NCI-H748 (cell line): ENCODE measurements at regions not wholly inside any gene's neighbourhood (a gene's known extent, or its start where the extent isn't known, plus 50 kb on each side); places are given as distances from the start of the nearest gene placed in this dataset.

Experiments used
- DNase-seq: peaks from one replicate; lab custom pipeline; 2025; ENCODE audit not compliant: unreplicated experiment; lab: John Stamatoyannopoulos, UW

DNA sequence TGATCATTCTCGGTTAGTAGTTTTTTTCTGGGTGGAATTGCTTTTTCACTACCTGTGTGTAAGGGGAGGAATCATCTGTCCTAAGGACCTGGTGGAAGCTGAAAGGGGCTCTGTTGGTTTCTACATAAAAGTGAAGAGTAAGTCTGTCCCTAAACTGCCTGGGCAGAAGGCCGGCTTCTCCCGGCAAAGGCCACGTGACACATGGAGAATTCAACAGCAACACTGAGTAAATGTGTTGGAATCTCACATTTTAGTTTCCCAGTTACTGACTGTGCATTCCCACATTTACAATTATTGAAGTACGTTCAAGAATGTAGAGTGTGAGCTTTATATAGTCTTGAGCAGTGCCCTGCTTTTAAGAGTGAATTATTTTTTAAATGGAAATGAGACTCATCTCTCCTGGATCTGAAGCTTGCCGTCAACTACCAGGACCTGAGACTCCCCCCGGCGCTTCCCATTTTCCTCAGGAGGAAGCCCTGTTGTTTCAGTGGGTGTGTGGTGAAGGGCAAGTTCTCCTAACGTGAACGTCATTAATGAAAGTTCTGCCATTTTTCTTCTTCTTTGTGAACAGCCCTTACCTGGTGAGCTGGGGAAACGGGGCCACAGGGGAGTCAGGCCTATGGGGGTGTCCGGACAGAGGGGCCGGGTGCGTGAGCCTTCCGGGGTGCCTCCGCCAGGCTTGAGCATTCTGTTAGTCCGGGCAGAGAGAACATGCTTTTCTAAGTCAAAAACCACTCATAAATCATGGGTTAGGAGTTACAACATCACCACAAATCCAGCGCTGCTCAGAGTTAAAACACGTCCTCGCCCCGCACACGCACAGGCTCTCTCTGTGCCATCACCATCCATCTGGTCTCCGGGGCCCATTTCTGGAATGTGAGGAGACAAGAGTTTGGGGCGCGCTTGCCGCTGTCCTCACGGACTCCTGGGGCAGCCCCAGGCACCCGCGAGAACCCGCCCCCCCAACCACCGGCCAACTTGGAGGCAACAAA, 56.6 kb upstream of the SMOC2 start:
- no peak for DNase-seq

DNA sequence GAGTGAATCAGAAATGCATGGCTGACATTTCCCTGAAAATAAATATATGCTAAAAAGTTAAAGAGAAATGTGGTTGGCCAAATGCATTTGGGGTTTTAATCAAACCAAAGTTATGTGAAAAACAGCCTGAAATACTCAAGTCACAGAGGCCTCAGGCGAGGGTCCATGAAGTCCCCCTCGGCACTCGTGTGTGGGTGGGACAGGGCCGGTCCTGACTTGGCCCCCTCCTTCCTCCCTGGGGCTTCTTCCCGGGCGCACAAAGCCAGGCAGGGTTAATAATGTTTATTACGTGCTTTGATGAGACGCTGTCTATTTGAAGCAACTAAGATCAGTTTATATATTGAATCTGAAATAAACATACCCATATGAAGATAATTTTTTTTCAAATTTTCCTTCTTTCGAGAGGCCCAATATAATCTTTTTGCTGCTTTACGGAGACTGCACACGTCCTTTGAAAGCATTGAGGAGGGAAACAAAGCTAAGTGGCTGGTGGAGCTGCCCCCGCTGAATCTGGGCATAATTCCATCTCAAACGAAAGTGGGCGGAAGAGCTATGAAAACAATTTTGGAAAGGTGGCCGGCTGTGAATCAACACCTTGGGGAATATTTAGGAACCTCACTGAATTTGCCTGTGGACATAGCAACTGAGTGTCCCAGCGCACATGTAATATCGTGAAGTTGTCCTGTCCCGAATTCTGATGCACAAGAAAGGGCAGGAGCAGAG, 55.8 kb upstream of the SMOC2 start:
- no peak for DNase-seq

DNA sequence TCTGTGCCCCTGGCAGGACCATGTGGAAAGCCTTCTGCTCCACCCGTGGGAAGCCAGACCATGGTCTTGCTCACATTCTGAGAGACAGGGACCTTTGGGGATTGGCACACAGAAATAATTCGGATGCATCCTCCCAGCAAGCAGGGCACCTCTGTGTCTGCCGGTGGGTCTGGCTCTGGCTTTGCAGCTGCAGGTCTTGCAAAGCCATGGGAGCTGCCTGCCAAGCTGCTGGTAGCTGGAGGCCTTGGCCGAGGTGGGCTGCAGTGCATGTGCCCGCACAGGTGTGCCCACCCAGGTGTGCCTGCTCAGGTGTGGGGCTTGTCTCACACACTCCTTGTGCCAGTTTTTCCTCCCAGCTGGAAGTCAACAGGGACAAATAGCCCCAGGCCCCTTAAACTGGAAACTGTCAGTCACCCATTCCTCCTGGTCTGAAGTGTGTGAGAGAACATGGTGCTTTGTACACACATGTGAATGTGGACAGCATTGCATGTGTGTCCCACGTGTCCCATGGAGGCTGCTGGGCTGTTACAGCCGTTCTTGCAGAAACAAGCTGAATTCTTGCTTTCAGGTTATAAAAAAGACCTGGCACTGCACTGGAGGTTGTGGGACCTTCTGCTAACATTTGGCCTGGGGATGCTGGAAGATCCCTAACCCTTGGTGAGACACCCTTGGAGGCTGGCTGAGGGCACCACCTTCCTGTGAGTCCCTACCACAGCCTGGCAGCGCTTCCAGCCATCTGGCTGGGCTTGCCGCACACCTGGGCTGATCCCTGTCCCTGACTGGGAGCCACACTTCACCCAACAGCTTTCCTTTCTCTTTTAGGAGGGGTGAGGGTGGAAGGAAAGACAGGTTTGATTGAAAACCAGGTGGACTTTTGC, 54.9 kb upstream of the SMOC2 start:
- peak; percentile 23 for DNase-seq

DNA sequence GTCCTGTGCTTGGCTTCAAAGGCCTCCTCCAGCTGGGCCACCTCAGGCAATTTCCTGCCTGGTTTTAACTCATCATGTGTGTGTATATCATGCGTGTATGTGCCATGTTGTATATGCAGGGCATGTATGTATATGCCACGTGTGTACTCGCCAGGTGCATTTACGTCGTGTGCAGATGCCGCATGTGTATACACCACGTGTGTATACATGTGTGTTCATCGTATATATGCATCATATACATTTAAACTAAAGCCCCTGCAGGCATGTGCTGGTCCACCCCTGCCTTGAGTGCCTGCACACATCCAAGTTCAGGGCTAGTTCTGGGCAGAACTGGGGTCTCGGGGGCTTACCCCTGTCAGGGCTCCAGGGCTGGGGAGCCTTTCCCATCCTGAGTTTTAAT, 54.0 kb upstream of the SMOC2 start:
- no peak for DNase-seq

DNA sequence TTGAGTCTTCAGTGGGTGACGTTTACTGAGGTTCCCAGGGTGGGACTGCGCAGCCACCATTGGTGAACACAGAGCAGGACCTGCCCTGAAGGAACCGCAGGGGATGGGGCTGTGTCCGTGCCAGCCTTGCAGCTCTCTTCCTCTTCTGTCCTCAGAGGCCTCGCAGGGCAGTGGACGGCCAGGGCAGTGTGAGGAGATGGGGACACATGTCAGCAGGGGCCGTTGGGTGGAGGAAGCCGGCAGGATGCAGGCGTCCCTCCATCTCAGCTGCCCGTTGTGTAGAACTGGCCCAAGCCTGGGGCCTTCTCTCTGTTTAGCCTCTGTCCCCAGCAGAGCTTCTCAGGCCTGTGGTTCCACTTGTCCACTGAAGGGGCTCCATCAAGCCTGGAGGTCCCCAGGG, 53.6 kb upstream of the SMOC2 start:
- DNase-seq = no peak

DNA sequence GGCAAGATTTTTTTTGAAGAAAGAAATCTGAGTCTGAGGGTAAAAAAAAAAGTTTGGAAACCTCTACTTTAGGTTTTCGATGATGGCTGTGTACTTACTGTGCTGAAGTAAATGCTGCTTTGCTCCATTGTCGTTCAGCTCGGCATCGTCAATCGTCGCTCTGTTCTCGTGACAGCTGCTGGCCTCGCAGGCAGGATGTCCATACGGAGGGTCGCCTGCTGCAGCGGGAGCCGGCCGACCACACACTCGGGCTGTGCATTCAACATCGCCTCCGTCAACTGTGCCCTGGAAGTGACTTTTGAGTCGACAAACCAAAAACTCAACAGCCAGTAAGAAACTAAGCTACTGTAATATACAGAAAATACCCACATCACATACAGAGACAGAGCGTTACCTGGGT, 53.1 kb upstream of the SMOC2 start:
- DNase-seq = no peak

DNA sequence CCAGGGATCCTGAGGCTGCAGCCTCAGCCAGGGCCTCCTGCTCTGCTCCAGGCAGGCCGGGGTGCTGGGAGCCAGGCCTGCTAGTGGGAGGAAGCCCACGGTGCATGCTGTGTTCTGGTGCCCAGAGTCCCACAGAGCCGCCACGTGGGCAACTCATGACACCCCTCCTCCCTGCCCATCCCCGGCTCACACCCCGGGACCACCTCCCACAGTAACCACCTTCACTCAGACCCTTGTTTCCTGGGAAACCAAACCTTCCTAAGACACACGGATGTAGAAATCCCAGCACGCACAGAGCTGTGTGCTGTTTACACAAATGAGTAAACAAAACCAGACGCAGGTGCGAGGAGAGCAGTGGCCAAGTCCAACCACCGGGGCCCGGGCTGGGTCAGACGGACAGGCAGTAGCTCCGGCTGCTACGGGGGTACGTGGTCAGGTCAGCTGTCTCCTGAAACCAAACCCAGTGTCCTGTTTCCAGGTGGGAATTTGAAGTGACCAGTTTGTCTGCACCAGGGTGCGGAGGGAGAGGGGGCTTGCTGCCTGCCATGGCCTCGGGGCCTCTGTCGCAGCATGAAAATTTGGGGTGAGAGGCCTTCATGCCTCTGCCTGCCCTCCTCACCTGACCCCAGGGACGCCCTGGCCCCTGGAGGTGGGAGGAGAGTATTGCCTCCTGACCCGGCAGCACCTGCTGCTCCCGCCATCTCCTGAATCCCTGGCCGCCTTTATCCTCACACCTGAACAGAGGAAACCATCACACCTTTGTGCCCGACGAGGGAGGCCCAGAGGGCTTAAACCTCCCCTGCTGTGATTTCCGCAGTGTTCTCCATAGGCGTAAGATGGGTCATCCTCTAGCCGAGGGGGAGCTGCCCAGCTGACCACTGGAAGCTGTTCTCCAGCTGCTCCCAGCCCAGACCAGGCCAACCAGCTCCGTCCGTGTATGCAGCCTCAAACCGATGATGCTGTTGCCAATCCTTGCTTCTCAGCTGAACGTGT, 52.0 kb upstream of the SMOC2 start:
- DNase-seq = peak; percentile 97

DNA sequence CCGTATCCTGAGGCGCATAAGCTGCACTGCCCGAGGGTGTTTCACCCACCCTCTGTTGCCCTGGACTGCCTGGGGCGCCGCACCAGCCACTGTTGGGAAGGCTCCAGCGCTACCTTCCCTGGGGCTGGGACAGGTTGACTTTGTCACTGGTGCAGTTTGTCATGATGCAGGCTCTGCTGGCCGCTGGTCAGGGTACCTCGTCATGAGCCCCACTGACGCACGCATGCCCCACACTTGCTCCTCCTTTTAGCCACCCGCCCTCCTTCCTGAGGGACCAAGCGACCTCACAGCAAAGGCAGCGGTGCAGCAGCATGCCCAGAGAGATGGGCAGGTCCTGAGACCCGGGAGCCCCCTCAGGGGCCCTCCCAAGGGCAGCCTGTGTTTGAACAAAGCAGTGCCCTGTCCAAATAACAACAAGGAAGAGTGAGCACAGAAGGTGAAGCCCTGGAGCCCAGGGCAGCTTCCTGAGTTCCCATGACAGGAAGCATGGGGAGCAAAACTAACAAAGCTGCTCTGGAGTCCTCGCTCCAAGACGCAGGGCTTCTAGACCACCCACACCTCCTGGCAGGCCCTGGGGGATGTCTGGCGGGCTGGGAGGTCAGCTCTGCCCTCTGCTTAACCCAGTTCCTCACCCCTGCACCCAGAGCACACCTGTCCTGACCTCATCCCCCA, 50.1 kb upstream of the SMOC2 start:
- peak; percentile 33 for DNase-seq
